GM19438 (cell line): ENCODE measurements at regions not wholly inside any gene's neighbourhood (a gene's known extent, or its start where the extent isn't known, plus 50 kb on each side); places are given as distances from the start of the nearest gene placed in this dataset.

Source experiments
- ATAC-seq: cut with Tn5 transposase; IDR thresholded peaks from one replicate; pipeline ENCODE4 v1.9.1; 2021; ENCODE audit warnings: low read depth; ENCODE audit not compliant: unreplicated experiment

- ATAC-seq, result peak; percentile 89
Measured at GRCh38 chr2:64767670-64768468, 114.2 kb upstream of the SERTAD2 start.

GRCh38 chr2:64768491-64769005 lies 114.8 kb upstream of the SERTAD2 start:
- ATAC-seq, result no peak

- ATAC-seq, result no peak
Measured at GRCh38 chr2:64769392-64770044, 115.8 kb upstream of the SERTAD2 start.

GRCh38 chr2:64770137-64770780 lies 116.5 kb upstream of the SERTAD2 start:
- ATAC-seq, result no peak

GRCh38 chr2:64770781-64771334 lies 117.1 kb upstream of the SERTAD2 start:
- no peak for ATAC-seq

- ATAC-seq, result no peak
Measured at GRCh38 chr2:64771737-64772136, 118.0 kb upstream of the SERTAD2 start.

GRCh38 chr2:64773461-64774118 lies 119.9 kb upstream of the SERTAD2 start:
- no peak for ATAC-seq

GRCh38 chr2:64777841-64778240 lies 124.1 kb upstream of the SERTAD2 start:
- no peak for ATAC-seq

- no peak for ATAC-seq
Measured at GRCh38 chr2:64779117-64779690, 125.5 kb upstream of the SERTAD2 start.

- no peak for ATAC-seq
Measured at GRCh38 chr2:64780041-64780440, 126.3 kb upstream of the SERTAD2 start.

- no peak for ATAC-seq
Measured at GRCh38 chr2:64781711-64782390, 128.1 kb upstream of the SERTAD2 start.

GRCh38 chr2:64784168-64785061 lies 130.7 kb upstream of the SERTAD2 start:
- ATAC-seq, result no peak

GRCh38 chr2:64785245-64785644 lies 131.5 kb upstream of the SERTAD2 start:
- ATAC-seq, result no peak

- ATAC-seq, result no peak
Measured at GRCh38 chr2:64786343-64787018, 132.8 kb upstream of the SERTAD2 start.

- no peak for ATAC-seq
Measured at GRCh38 chr2:64787019-64787365, 133.3 kb upstream of the SERTAD2 start.

GRCh38 chr2:64787698-64788097 lies 134.0 kb upstream of the SERTAD2 start:
- no peak for ATAC-seq

GRCh38 chr2:64789466-64790320 lies 136.0 kb upstream of the SERTAD2 start:
- no peak for ATAC-seq
